SK-N-SH (cell line): ENCODE measurements at regions not wholly inside any gene's neighbourhood (a gene's known extent, or its start where the extent isn't known, plus 50 kb on each side); places are given as distances from the start of the nearest gene placed in this dataset.

ENCODE experiments used
- EP300 ChIP-seq, 2 experiments: IDR thresholded peaks; 2 replicates each; pipeline versions ENCODE4 v1.4.0 to v1.6.1; 2012; ENCODE audit warnings: borderline replicate concordance in 1 of 2, low read depth in 1 of 2, low read length in 1 of 2
- PBX3 ChIP-seq: IDR thresholded peaks from 2 replicates; pipeline ENCODE4; 2012
- REST ChIP-seq: IDR thresholded peaks from 2 replicates; pipeline ENCODE4 v1.6.1; 2012; ENCODE audit warnings: mild to moderate bottlenecking, low read depth, low read length, moderate library complexity
- TAF1 ChIP-seq: IDR thresholded peaks from 2 replicates; pipeline ENCODE4 v1.6.1; 2012; ENCODE audit warnings: low read depth, mild to moderate bottlenecking, low read length, moderate library complexity, borderline replicate concordance
- USF1 ChIP-seq: IDR thresholded peaks from 2 replicates; pipeline ENCODE4 v1.4.0; 2012; ENCODE audit warnings: low read depth, borderline replicate concordance
- USF2 ChIP-seq: fragments of 150-350 bp; IDR thresholded peaks from 2 replicates; pipeline ENCODE4 v1.6.1; 2017; ENCODE audit warnings: antibody characterized with exemption, low read length, low read depth, borderline replicate concordance

- TF ChIP-seq EP300 (IDR thresholded peaks at IDR 0.05; ENCODE audit: borderline replicate concordance in 1 of 2, low read depth in 1 of 2, low read length in 1 of 2) (0 out of 4 replicates have a peak, but pooled peaks of 1 of the 2 experiments have one; percentile 19), USF1 (no peak), REST (no peak), PBX3 (peak; percentile 66), USF2 (no peak), TAF1 (no peak)
Observed at GRCh38 chr3:150249779-150250470, 158.2 kb upstream of the TSC22D2 start.
